Nephron progenitor cell (in vitro differentiated cells): ENCODE measurements at regions not wholly inside any gene's neighbourhood (a gene's known extent, or its start where the extent isn't known, plus 50 kb on each side); places are given as distances from the start of the nearest gene placed in this dataset.
"Not testable (repeated sequence)": the region's sequence is repeated elsewhere in the genome, so short reads cannot be mapped to it uniquely, and the experiment has no call there.

Experiments used
- DNase-seq: peaks from one replicate; pipeline ENCODE4 v3.0.0; 2021
- H3K27ac Mint-ChIP-seq: 2 replicates; pipeline ENCODE4 v1.8.0; 2021; ENCODE audit warnings: mild to moderate bottlenecking, moderate library complexity, mixed read lengths
- H3K27me3 Mint-ChIP-seq: 2 replicates; pipeline ENCODE4 v1.8.0; 2021; ENCODE audit warnings: mild to moderate bottlenecking, low read depth, mixed read lengths; ENCODE audit not compliant: poor library complexity
- H3K36me3 Mint-ChIP-seq: 2 replicates; pipeline ENCODE4 v1.8.0; 2021; ENCODE audit warnings: low read depth, mixed read lengths
- H3K4me1 Mint-ChIP-seq: 2 replicates; pipeline ENCODE4 v1.8.0; 2021; ENCODE audit warnings: mixed read lengths
- H3K4me3 Mint-ChIP-seq: 2 replicates; pipeline ENCODE4 v1.8.0; 2021; ENCODE audit warnings: mild to moderate bottlenecking, moderate library complexity, mixed read lengths
- H3K9me3 Mint-ChIP-seq: 2 replicates; pipeline ENCODE4 v1.8.0; 2021; ENCODE audit warnings: mild to moderate bottlenecking, moderate library complexity, mixed read lengths
- TF ChIP-seq, protein P1 (sequence below): fragments of 200-600 bp; sonication (generic); IDR thresholded peaks from 2 replicates; pipeline ENCODE4 v1.5.0; 2021; ENCODE audit warnings: antibody characterized with exemption

DNA sequence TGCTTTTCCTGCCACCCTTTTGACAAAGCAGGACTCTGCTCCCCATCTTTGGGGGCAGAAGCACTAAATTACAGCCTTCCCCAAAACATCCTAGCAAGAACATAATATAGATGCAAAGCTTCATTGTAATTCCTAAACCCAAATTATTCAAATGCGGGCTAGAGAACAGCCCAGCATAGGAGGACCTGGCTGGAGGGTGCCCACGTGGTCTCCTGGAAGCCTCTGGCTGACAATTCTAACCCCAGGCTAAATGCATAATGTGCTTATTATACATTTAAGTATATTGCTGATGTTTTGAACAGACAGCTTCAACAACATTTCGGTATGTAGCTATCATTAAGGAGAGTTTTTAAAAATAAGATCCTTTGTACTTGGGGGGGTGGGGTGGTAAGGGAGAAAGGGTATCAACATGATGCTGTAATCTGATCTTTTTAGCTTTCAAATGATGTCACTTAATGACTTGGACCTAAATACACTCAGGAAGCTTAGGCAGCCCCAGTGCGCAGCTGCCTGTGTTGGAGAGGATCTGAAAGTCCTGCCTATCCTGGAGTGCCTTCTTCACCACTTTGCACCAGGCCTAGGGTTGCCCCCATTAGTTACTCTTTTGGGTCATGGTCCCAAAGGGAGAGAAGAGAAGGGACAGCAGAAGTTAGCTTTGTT lies 57.2 kb upstream of the USP3 start:
- Mint-ChIP-seq H3K36me3 (no peaks in the 10 kb centered on the region), H3K4me1 (peaks cover 37% of the 10 kb centered on the region), H3K27me3 (peaks cover 3% of the 10 kb centered on the region), H3K9me3 (no peaks in the 10 kb centered on the region), H3K27ac (no peak overlapping the region), H3K4me3 (no peak overlapping the region)
- DNase-seq = no peak
- TF ChIP-seq, protein P1, sequence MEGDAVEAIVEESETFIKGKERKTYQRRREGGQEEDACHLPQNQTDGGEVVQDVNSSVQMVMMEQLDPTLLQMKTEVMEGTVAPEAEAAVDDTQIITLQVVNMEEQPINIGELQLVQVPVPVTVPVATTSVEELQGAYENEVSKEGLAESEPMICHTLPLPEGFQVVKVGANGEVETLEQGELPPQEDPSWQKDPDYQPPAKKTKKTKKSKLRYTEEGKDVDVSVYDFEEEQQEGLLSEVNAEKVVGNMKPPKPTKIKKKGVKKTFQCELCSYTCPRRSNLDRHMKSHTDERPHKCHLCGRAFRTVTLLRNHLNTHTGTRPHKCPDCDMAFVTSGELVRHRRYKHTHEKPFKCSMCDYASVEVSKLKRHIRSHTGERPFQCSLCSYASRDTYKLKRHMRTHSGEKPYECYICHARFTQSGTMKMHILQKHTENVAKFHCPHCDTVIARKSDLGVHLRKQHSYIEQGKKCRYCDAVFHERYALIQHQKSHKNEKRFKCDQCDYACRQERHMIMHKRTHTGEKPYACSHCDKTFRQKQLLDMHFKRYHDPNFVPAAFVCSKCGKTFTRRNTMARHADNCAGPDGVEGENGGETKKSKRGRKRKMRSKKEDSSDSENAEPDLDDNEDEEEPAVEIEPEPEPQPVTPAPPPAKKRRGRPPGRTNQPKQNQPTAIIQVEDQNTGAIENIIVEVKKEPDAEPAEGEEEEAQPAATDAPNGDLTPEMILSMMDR = no peak

DNA sequence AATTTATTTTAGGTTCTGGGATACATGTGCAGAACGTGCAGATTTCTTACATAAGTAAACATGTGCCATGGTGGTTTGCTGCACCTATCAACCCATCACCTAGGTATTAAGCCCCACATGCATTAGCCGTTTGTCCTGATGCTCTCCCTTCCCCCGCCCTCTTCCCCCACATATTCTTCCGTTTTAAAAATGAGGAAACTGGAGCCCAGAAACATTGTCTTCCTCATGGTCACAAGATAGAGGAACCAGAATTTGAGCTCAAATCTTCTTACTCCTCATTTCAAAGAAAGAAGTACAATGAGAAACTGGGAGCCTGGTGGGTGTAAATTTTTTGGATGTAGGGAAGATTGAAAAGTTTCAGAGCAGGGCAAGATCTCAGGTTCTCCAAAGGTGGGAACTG lies 56.1 kb upstream of the USP3 start:
- Mint-ChIP-seq H3K36me3 (no peaks in the 10 kb centered on the region), H3K4me1 (peaks cover 44% of the 10 kb centered on the region), H3K9me3 (no peaks in the 10 kb centered on the region), H3K27me3 (peaks cover 3% of the 10 kb centered on the region), H3K27ac (no peak overlapping the region), H3K4me3 (no peak overlapping the region)
- TF ChIP-seq, protein P1 = no peak
- no peak for DNase-seq

DNA sequence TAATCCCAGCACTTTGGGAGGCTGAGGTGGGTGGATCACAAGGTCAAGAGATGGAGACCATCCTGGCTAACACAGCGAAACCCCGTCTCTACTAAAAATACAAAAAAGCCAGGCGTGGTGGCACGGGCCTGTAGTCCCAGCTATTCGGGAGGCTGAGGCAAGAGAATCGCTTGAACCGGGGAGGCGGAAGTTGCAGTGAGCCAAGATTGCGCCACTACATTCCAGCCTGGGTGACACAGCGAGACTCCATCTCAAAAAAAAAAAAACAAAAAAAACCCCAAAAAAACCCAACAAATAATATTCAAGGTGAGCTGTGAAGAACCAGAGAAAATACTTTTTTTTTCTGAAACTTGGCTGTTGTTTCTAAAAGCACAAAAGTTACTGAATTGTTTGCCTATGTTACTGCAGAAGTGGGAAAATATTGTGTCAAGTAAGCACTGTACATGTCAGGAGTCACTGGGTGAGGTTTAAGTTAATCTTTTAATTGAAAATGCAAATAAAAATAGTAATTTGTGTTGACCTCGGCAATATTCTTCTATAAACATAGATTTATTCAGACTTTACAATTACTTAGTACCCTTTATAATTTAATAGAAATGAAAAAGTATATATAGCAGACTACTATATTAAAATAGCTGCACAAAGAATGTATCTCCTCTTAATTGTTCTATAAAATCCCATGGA lies 55.4 kb upstream of the USP3 start:
- H3K9me3 Mint-ChIP-seq, H3K36me3 Mint-ChIP-seq, H3K27ac Mint-ChIP-seq, DNase-seq, H3K27me3 Mint-ChIP-seq, H3K4me3 Mint-ChIP-seq: not testable (repeated sequence)
- peaks cover 45% of the 10 kb centered on the region for H3K4me1 Mint-ChIP-seq

DNA sequence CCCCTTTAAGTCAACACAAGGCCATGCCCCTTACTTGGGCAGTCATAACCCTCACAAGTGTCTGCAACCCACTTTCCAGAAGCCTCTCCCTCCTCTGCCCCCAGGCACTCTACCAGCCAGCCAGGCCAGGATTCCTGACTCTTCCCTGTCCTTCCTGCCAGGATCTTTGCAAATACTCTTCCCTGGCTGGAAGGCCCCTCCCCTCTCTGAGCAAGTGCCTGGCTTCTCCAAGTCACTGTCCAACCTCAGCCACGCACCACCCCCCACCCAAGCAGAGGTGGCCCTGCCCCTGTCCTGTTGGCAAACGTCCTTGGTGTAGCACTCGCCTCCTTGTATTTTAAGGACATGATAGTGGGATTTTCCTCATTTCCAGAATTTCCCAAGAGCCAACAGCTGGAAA lies 54.7 kb upstream of the USP3 start:
- no peak for DNase-seq
- Mint-ChIP-seq H3K27ac (no peak overlapping the region), H3K9me3 (no peaks in the 10 kb centered on the region), H3K4me1 (peaks cover 41% of the 10 kb centered on the region), H3K36me3 (no peaks in the 10 kb centered on the region), H3K27me3 (peaks cover 3% of the 10 kb centered on the region), H3K4me3 (no peak overlapping the region)
- TF ChIP-seq, protein P1 = no peak

DNA sequence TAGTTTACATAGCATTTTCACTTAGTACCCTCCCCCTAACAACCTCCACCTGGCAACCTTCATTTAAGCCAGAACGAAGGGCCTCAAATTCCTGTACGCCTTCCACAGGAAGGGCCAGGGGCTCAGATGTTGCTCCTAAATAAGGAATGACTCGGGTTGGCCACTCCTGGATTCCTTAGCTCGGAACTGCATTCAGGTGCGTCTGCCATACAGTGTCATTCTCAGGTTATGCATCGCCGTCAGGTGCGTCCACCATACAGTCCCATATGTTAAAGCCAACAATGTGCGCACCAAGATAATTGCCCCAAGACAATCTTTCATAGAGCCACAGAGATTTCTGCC lies 53.5 kb upstream of the USP3 start:
- DNase-seq = no peak
- Mint-ChIP-seq H3K4me3 (no peak overlapping the region), H3K4me1 (peaks cover 41% of the 10 kb centered on the region), H3K9me3 (no peaks in the 10 kb centered on the region), H3K36me3 (no peaks in the 10 kb centered on the region), H3K27me3 (peaks cover 6% of the 10 kb centered on the region), H3K27ac (no peak overlapping the region)
- TF ChIP-seq, protein P1 = no peak

DNA sequence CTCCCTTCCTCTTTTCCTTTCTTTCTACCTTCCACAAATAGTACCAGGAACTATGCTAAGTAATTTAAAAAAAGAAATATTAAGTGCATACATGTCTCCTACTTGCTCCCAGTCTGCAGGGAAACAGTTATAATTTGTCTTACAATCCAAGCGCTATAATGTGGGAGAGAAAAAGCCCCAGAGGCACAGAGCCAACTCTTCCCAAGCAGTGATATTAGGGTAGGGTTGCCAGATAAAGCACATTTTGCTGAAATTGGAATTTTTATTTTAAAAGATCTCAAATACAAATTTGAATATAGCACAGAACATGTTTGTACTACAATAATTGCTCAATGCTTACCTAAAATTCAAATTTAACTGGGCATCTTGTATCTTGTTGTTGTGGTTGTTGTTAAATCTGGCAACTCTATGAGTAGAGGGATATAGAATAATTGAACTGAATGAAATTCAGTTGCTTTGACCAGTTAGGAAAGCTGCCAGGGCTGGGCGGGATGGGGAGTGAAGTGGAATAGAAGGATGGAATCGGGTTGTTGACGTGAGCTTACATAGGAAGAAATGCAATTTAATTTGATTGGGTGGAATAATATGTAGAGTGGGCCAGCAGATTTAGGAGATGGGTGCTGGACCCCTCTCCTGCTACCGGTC lies 52.6 kb upstream of the USP3 start:
- H3K27ac Mint-ChIP-seq = no peak overlapping the region
- no peak for DNase-seq
- H3K4me1 Mint-ChIP-seq = peaks cover 40% of the 10 kb centered on the region
- peaks cover 6% of the 10 kb centered on the region for H3K27me3 Mint-ChIP-seq
- TF ChIP-seq, protein P1 = no peak
- H3K36me3 Mint-ChIP-seq = no peaks in the 10 kb centered on the region
- no peak overlapping the region for H3K4me3 Mint-ChIP-seq
- H3K9me3 Mint-ChIP-seq = no peaks in the 10 kb centered on the region
